HG02623 (cell line): ENCODE measurements at regions not wholly inside any gene's neighbourhood (a gene's known extent, or its start where the extent isn't known, plus 50 kb on each side); places are given as distances from the start of the nearest gene placed in this dataset.
"Not testable (repeated sequence)": the region's sequence is repeated elsewhere in the genome, so short reads cannot be mapped to it uniquely, and the experiment has no call there.

Experiments
- ATAC-seq: cut with Tn5 transposase; IDR thresholded peaks from one replicate; pipeline ENCODE4 v1.9.1; 2021; ENCODE audit warnings: moderate library complexity; ENCODE audit not compliant: unreplicated experiment

DNA sequence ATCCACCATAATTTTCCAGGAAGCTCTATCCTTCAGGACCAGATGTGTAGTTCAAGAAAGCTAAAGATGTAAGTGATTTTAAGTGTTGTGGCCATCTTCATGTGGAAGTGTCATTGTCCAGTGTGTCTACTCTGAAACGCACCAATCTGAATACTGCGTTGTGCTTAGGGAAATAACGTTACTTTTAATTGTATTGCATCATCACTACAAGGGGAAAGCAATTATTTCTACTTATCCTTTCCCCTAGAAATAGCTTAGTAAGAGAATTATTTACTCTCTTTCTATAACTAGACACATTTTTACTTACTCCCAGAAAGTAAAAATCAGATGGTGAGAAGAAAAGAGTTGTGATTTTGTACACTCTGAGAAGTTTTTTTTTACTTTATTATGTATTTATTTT, 102.4 kb upstream of the DLGAP1 start:
- ATAC-seq: no peak

DNA sequence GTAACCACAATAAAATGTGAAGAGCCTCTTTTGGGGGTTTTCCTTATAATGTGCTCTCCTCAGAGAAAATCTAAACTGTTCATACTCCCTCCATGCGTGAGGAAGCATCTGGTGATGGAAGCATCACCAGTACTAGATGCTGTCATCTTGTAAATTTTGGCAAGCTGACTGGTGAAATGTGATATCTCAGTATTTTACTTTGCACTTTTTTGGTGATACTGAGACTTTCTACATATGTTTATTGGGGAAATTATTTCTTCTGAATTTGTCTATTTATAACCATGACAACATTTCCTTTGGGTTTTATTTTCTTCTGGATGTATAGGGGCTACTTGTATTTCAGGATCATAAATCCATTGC, 95.9 kb upstream of the DLGAP1 start:
- no peak for ATAC-seq

GRCh38 chr18:4549164-4549872, 94.2 kb upstream of the DLGAP1 start:
- no peak for ATAC-seq

DNA sequence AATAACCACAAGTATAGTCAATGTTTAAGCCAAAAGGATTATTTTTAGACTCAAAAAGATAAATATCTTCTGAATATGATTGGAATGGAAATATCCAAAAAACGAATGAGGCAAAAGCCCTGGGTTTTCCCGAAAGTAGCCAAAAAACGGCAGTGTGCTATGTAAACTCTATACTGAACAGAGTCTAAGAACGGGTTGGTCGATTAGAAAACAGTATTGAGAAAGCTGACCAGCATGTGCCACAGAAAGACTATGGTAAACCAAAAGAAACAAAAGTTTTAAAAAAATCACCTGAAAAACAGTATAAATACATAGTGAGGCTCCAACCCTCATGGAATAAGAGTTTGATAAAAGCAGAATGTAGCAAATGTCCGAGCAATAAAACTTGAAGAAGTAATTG, 92.0 kb upstream of the DLGAP1 start:
- ATAC-seq: no peak

GRCh38 chr18:4544142-4544541, 89.0 kb upstream of the DLGAP1 start:
- ATAC-seq: no peak

- no peak for ATAC-seq
Observed at GRCh38 chr18:4543711-4544110, 88.6 kb upstream of the DLGAP1 start.

GRCh38 chr18:4541588-4541987, 86.5 kb upstream of the DLGAP1 start:
- no peak for ATAC-seq

DNA sequence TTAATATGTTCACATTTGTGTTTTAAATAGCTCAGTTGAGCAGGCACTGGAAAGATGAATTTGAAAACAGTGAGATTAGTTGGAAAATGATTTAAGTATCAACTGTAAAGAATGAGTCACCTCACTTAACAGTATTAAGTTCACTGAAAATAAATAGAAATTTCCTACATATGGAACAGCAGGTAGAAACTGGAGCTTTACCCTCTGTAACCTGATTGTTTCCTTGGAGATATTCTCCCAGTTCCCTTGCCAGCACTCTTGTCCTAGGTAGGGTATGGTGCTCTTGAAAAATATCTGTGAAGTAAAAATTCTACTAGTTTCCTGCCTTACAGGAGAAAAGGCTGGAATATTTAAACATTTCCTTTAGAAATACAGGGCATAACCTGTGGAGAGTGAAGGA, 81.3 kb upstream of the DLGAP1 start:
- ATAC-seq: no peak

DNA sequence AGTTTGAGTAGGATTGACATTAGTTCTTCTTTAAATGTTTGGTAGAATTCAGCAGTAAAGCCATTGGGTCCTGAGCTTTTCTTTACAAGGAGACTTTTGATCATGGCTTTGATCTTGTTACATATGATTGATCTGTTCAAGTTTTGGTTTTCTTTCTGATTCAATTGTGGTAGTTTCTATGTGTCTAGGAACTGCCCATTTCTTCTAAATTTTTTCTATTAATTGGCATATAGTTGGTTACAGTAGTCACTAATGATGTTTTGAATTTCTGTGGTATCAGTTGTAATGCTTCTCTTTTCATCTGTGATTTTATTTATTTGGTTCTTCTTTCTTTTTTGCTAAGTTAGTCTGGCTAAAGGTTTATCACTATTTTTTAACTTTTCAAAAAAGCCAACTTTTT, 73.3 kb upstream of the DLGAP1 start:
- no peak for ATAC-seq

DNA sequence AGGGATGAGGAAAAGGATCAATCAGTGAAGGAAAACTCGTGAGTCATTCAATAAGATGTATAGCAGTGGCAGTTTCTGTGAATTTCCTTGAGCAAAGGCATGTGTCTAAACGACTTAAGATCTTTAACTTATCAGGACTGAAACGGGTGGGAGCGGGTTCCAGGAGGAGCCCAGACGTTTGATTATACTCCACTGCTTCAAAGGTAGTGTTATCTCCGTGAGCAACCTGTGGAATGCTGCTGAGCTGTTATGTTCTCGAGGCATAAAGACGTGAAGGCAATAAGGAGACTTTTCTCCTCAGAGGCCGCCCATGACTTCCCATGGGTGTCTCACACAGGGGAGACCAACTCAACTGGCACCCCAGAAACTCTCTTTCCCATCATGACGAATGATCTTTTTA, 72.7 kb upstream of the DLGAP1 start:
- not testable (repeated sequence) for ATAC-seq

GRCh38 chr18:4524096-4524495, 69.0 kb upstream of the DLGAP1 start:
- ATAC-seq: no peak

GRCh38 chr18:4511166-4511565, 56.1 kb upstream of the DLGAP1 start:
- no peak for ATAC-seq

DNA sequence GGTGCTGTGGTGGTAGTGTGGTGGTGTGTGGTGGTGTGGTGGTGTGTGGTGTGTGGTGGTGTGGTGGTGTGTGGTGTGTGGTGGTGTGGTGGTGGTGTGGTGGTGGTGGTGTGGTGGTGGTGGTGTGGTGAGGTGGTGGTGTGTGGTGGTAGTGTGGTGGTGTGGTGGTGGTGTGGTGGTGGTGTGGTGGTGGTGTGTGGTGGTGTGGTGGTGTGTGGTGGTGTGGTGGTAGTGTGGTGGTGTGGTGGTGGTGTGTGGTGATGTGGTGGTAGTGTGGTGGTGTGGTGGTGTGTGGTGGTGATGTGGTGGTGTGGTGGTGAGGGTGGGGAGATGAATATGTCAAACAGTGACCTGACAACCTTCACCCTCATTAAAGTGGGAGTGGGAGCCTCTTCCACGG, 55.6 kb upstream of the DLGAP1 start:
- no peak for ATAC-seq

- ATAC-seq: no peak
Observed at GRCh38 chr18:4510160-4510559, 55.1 kb upstream of the DLGAP1 start.
